BE2C (cell line): ENCODE measurements at regions not wholly inside any gene's neighbourhood (a gene's known extent, or its start where the extent isn't known, plus 50 kb on each side); places are given as distances from the start of the nearest gene placed in this dataset.

Experiments
- DNase-seq: peaks from one replicate; pipeline ENCODE4 v3.0.0-alpha.2; 2020
- H3K27me3 ChIP-seq: fragments of 250-450 bp; sonication (Bioruptor Pico); 2 replicates; pipeline ENCODE4 v1.5.1; 2020; ENCODE audit warnings: mild to moderate bottlenecking
- H3K36me3 ChIP-seq: fragments of 250-450 bp; sonication (Bioruptor Pico); 2 replicates; pipeline ENCODE4 v1.5.1; 2020; ENCODE audit warnings: mild to moderate bottlenecking
- H3K4me1 ChIP-seq: fragments of 250-450 bp; sonication (Bioruptor Pico); 2 replicates; pipeline ENCODE4 v1.5.1; 2020
- H3K4me3 ChIP-seq: 2 replicates; pipeline ENCODE4 v1.5.1; 2011; ENCODE audit warnings: low read depth, low read length
- H3K9me3 ChIP-seq: fragments of 250-450 bp; sonication (Bioruptor Pico); 2 replicates; pipeline ENCODE4 v1.5.1; 2020
- TF ChIP-seq, protein P1 (sequence below): IDR thresholded peaks from 2 replicates; pipeline ENCODE4 v1.5.1; 2012; ENCODE audit warnings: mild to moderate bottlenecking, low read depth, low read length

DNA sequence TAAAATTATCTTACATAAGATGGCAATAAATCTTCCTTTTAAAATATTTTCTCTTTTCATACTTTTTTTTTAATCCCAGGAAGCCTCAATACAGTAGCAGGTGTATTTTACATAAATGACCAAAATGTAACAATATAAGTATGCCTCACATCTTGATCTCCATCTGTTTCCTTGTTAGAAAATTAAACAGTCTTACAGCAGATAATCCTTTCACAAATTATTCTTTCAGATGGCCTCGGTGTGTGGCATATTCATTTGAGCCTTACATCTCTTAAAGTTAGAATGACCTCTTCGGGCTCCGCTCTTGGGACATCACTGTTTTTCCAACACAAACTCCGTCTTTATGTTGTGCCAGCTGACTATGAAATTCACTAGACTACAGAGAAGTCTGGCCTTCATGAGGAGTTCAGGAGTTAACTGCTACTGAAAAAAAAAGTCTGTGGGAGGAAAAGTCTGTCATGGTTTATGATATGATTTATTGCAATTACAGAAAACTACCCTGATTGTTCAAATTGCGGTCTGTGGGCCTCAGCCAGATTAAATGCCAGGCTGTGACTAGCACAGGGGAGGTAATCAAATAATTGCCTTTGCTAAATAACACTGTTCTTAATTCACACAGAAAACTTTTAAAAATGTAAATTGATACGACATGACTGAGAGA lies 292.9 kb upstream of the PUM3 start:
- TF ChIP-seq, protein P1, sequence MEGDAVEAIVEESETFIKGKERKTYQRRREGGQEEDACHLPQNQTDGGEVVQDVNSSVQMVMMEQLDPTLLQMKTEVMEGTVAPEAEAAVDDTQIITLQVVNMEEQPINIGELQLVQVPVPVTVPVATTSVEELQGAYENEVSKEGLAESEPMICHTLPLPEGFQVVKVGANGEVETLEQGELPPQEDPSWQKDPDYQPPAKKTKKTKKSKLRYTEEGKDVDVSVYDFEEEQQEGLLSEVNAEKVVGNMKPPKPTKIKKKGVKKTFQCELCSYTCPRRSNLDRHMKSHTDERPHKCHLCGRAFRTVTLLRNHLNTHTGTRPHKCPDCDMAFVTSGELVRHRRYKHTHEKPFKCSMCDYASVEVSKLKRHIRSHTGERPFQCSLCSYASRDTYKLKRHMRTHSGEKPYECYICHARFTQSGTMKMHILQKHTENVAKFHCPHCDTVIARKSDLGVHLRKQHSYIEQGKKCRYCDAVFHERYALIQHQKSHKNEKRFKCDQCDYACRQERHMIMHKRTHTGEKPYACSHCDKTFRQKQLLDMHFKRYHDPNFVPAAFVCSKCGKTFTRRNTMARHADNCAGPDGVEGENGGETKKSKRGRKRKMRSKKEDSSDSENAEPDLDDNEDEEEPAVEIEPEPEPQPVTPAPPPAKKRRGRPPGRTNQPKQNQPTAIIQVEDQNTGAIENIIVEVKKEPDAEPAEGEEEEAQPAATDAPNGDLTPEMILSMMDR, result no peak
- no peaks in the 10 kb centered on the region for H3K9me3 ChIP-seq
- DNase-seq, result no peak
- no peaks in the 10 kb centered on the region for H3K27me3 ChIP-seq
- no peak overlapping the region for H3K4me3 ChIP-seq
- no peaks in the 10 kb centered on the region for H3K4me1 ChIP-seq
- H3K36me3 ChIP-seq, result no peaks in the 10 kb centered on the region

DNA sequence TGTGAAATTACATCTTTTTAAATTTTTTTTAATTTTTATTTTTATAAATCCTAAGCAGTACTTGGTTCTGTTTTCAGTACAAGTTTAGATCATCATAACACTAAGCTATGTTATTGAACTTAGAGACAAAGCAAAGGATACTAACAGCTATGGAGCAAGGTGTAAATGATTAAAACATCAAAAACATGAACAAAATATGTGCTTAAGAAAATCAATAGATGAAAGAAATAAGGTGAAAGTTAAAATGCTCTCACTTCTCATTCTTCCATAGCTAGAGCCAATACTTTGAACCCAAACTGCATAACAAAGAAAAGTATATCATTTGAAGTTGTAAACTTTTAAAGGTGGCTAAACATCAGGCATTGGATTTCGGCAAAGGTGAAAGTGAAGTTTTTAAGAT lies 292.3 kb upstream of the PUM3 start:
- TF ChIP-seq, protein P1, result no peak
- no peaks in the 10 kb centered on the region for H3K4me1 ChIP-seq
- H3K4me3 ChIP-seq, result no peak overlapping the region
- H3K9me3 ChIP-seq, result no peaks in the 10 kb centered on the region
- H3K36me3 ChIP-seq, result no peaks in the 10 kb centered on the region
- DNase-seq, result no peak
- H3K27me3 ChIP-seq, result no peaks in the 10 kb centered on the region

DNA sequence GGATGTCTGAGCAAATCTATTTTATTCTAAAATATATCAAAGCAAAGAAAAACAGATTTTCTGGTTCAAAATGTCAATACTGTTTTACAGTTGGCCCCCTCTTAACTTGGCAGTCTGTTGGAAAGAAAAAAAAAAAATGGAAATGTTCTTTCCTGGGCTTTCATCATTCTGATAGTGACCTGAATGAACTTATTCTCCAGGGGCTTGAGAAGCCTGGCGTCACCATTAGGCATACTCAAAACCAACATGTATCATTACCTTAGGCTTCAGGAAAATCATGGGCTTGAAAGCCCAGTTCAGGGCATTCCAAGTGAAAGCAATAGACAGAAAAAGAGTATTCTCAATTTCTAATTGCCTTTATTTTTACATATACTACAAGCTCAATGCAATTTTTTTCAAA lies 283.7 kb upstream of the PUM3 start:
- TF ChIP-seq, protein P1, result no peak
- Histone ChIP-seq H3K36me3 (no peaks in the 10 kb centered on the region), H3K9me3 (no peaks in the 10 kb centered on the region; the same call in 1 of the 2 replicates), H3K4me1 (no peaks in the 10 kb centered on the region), H3K4me3 (no peak overlapping the region), H3K27me3 (no peaks in the 10 kb centered on the region)
- no peak for DNase-seq

DNA sequence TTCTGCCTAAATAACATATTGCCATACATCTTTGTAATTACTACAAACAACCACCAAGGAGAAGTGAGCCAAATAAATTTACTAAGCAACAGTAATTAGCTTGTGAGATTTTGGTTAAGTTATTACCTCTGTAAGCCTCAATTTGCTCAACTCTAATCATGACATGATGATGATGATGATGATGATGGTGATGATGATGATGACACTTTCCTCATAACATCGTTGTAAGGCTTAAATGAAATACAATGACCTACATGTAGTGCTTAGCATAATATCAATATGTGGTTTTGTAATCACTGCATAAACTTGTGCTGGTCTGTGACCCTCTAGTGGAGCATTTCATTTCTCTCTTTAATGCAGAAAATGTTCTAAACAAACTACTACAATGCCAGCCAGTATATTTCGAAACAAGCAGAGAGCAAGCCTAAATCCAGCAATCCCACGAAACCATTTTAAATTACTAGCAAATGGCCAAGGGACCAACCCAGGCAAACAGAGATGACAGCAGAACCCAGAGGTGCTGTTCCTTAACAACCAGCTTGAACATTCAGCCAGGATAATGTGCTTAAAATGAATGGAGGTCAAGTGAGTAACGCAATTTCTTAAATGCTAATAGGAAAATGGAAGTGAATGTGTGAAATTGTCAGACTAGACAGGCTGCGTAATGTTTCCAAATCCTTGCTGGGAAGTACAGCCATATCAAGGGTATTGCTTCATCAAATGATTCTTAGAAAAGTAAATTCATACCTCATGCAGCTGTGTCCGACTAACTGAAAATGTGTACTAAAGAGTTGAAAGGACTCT lies 281.9 kb upstream of the PUM3 start:
- no peaks in the 10 kb centered on the region for H3K4me1 ChIP-seq
- TF ChIP-seq, protein P1, result no peak
- no peaks in the 10 kb centered on the region for H3K27me3 ChIP-seq
- no peaks in the 10 kb centered on the region for H3K36me3 ChIP-seq
- DNase-seq, result no peak
- no peaks in the 10 kb centered on the region; the same call in 1 of the 2 replicates for H3K9me3 ChIP-seq
- no peak overlapping the region for H3K4me3 ChIP-seq

DNA sequence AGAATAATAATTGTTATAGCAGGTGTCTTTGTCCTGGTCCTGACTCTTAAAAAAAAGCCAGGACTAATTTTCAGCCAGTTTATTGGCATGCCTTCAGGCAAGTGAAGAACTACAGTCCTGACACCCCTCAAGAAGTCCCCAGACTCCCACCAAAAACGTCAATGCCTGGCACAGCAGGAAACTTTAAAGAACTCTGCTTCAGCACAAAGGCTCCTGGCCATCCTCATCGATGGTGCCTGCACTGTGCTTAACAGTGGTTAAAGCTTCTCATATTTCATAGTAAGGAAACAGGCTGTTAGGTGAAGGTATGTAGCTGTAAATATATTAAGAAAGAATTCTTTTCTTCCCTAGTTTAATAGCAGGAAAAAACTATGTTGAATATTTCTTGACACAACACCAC lies 280.1 kb upstream of the PUM3 start:
- Histone ChIP-seq H3K4me3 (no peak overlapping the region), H3K27me3 (no peaks in the 10 kb centered on the region), H3K9me3 (no peaks in the 10 kb centered on the region; the same call in 1 of the 2 replicates), H3K36me3 (no peaks in the 10 kb centered on the region), H3K4me1 (no peaks in the 10 kb centered on the region)
- DNase-seq, result no peak
- TF ChIP-seq, protein P1, result no peak

DNA sequence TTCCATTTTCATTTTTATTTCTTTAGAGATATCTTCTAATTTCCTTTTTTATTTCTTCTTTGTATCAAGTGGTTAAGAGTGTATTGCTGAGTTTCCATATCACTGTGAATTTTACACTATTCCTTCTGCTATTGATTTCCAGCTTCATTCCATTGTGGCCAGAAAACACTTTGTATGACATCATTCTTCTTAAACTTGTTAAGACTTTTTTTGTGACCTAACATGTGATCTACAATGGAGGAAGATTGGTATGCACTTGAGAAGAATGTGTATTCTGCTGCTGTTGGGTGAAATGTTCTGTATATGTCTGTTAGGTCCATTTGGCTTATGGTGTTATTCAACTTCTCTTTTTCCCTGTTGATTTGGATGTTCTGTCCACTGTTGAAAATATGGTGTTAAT lies 274.2 kb upstream of the PUM3 start:
- Histone ChIP-seq H3K4me1 (no peaks in the 10 kb centered on the region), H3K27me3 (no peaks in the 10 kb centered on the region), H3K4me3 (no peak overlapping the region), H3K9me3 (no peaks in the 10 kb centered on the region), H3K36me3 (no peaks in the 10 kb centered on the region)
- DNase-seq, result no peak
- TF ChIP-seq, protein P1, result no peak
